Amygdala (tissue), 56 donors: ENCODE measurements at regions not wholly inside any gene's neighbourhood (a gene's known extent, or its start where the extent isn't known, plus 50 kb on each side); places are given as distances from the start of the nearest gene placed in this dataset.

Experiments
- DNase-seq, 56 donors: peaks; one replicate each; lab custom pipeline; 2025; lab: John Stamatoyannopoulos, UW

DNA sequence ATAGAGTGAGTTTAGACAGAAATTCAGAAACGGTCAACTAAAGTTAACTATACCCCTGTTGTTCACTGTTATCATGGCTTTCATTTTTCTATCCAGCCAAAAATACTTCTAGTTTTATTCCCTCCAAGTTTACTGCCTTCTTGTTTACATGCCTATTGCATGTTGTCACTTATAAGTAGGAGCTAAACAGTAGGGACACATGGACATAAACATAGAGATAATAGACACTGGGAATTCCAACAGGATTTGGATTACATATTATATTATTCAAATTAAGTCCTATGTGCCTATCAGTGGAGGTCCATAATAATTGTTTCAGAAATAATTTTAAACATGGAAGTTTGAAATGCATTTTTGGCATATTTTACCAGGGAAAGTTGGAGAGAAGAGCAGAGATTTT is 269.1 kb upstream of the ZNF717 start:
- no peak for DNase-seq

DNA sequence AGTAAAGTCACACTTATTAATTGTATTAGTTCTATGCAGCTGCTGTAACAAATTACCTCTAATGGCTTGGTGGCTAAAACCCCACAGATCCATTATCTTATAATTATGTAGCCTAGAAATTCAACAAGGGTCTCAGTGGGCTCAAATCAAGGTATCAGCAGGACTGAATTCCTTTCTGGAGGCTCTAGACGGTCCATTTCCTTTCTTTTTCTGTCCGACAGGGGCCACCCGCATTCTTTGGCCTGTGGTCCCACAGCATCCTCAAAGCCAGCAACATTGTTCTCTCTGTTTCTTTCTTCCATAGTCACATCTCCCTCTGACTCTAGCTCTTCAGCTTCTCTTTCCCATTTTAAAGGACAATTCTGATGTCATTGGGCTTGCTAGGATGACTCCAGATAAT is 276.3 kb upstream of the ZNF717 start:
- DNase-seq, result no peak

DNA sequence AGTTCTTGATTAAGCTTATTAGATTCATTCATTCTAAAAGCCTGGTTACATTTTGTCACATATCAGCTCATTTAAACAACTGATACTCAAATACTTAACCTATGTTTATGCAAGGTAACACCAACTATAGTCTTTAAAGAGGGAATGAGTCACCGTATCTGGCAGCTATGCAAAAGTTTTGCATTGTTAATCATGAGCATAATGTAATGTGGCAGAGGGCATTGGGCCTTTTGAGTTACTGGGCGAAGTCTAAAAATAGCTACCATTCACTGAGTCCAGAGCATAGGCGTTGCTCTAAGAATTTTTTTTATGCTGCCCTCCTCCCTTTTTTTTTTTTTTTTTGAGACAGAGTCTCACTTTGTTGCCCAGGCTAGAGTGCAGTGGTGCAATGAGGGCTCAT is 277.7 kb upstream of the ZNF717 start:
- DNase-seq, result no peak

DNA sequence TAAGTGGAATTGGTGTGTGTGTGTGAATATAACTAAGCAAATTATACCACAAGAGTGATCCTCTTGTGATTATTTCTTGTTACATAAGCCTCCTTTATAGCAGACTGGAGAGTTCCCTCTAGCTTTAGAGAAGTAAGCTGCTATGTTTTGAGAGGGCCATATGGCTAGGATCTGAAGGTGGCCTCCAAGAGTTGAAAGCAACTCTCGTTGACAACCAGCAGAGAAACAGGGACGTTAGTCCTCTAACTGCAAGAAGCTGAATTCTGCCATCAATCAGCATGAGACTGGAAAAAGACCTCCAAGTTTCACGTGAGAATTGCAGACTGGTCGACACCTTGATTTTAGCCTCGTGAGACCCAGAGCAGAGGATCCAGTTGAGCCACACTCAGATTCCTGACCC is 278.5 kb upstream of the ZNF717 start:
- no peak for DNase-seq

DNA sequence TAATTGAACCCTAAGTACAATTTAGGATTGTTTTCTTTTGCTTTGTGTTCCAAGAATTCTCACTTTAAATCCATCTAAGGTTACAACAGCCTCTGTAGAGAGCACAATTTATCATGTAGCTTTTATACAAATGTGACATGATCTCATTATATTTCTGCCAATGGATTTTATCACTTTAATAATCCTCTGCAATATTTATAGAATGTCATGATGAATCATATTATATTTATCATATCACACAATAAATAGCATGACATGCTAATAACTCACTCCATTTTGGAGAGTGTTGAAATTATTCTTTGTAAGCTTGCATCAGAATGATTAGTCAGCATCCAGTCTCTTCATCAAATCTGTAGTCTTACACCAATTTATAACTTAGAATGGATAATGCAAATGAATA is 280.6 kb upstream of the ZNF717 start:
- DNase-seq, result no peak

DNA sequence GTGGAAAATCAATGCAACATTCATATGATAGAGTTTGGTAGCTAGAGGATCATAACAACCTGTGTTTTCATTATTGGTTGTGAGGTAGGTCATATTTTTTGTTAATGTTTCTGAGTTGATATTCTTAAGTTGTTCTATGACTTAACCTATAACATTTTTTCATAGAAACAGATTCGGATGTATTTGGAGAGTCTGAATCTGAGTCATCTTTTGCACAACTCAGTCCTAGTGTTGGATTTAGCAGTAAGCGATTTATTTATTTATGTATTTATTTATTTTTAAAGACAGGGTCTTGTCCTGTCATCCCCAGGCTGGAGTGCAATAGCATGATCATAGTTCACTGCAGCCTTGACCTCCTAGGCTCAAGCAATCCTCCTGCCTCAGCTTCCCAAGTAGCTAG is 292.8 kb upstream of the ZNF717 start:
- DNase-seq, result no peak

DNA sequence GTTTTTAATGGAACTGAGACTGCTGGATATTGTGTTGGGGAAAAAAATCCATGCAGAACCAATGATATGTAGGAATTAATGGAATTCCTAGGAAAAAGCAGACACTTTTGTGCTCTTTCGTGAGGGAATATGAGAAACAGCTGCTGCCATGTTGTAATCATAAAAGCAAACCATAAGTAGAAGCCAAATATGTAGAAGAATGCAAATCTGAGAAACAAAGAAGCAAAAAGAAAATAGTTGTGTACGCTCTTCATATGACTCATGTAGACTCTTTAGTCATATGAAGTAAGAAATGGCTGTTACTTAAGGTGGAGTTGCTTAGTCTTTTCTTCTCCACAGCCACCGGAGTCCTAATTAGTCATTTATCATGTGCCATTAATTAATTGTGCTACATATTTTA is 298.6 kb upstream of the ZNF717 start:
- DNase-seq, result no peak

DNA sequence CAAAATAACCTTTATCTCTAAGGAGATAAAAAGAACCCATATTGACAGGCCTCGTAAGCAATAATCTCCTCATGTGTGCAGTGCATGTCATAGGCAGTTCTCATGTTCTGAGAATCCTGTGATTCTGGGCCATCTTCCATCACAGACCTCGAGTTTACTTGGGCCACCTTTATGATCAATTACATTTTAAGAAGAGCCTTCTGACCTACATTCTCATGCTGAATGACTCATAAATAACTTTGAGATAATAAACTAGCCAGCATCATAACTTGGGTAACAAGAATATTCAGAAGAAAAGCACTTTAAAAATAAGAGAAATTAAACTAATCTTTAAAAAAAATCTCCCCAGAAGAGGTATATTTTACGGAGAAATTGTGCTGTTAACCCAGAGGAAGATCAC is 310.7 kb upstream of the ZNF717 start:
- no peak for DNase-seq

DNA sequence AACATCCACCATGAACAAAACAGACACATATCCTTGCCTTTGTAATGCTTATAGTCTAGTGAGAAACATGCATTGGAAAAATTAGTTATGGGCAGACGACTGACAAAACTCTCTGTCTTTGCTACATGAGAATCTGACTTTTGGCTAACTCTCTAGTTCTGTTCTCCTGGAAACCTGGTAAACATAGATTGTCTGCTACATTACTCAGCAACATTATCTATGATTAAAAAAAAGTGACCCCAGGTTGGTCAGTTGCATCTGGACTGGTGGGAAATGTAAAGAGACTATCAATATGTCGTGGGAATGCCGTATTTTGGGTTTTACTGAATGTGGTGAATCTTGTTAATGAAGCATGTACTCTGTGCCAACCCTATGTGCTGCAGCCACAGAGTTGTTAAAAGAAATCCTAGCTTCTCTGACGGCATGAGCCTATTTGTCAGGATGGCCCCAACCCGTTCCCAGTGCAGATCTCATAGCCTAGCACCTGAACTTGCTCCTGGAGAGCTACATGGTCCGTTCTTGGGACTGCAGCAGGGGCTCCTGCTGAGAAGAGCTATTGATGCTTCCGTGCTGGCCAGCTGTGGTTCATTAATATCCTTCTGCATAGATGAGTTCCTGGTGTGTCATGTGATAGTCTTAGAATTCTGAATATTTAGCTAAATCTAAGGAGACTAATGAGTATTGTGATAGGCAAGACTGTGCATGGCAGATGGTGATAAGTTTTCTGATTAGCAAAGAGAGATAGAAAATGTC is 311.7 kb upstream of the ZNF717 start:
- peak in 1 of 56 donors; percentile 0 for DNase-seq

DNA sequence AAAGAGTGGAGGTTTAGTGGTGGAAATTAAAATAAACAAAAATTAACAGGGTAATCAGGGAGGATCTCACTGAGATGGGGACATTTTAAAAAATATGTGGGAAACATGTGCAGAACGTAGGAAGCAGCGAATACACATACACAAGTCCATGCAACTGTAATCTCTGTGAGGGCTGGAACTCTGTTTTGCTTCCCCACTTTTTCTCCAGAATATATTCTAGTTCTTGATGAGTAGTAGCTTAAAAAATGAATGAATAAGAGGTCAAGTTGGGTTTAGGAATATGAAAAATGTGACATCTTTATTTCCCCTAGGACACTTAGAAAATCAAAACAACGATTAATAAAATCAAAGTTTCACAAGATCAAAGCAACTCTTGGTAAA is 312.2 kb upstream of the ZNF717 start:
- DNase-seq, result no peak

DNA sequence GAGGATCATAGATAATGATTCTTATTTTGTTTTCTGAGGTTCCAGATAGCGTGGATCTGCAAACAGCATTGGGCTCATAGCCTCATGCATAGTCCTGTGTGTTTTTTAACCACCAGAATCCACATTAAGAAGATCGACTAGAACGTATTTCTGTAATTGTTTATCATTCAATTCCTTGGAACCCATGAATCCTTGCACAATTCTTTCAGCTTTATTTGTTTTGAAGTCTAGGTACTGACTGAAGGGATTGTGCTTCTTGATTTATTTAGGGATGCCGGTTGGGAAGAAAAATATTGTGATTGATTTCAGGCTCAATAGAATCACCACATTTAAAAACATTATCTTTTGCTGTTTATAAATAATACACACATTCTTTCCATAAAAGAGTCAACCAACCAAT is 314.6 kb upstream of the ZNF717 start:
- no peak for DNase-seq

DNA sequence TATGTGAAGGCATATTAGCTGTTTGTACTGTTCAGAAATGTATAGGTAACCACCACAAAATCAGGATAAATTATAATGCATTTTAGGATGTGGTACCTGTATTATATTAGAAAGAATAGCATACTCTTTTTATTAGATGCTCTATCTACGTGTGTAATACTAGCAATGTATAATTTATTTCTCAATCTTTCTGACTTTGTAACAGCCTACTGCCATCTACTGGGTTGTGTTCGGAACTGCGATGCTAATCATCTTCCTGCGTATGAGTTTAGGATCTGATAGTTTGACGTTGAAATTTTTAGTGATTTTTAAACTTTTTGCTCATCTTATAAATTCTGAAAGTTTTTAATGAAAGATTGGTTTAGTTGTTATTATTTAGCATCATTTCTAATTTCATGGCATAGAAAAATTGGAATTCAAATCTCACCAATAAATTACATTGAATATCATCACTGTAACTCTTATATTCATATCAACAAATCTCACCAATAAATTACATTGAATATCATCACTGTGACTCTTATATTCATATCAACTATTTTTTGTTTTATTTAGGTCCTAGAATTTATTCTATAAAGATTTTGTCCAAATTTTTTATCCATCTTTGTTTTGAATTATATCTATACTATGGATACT is 322.7 kb upstream of the ZNF717 start:
- peak in 6 of 56 donors; percentile 1 to 12 (median 6) for DNase-seq

DNA sequence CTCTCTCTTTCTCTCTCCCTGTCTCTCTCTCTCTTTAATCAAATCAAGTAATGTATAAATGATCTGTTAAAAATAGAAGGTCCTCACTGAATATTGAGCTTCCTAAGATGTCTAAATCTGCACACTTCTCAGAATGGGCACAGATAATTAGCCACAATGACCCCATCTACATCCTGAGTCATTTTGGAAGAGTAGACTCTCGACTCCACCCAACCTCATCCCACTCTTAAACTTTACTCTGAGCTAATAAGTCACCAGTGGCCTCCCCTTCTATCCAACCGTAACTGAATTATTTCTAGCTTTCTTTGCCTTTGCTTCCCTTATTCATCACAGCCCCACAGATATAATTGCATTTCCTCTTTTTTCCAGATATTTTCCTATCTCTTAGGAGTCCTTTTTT is 326.5 kb upstream of the ZNF717 start:
- no peak for DNase-seq

DNA sequence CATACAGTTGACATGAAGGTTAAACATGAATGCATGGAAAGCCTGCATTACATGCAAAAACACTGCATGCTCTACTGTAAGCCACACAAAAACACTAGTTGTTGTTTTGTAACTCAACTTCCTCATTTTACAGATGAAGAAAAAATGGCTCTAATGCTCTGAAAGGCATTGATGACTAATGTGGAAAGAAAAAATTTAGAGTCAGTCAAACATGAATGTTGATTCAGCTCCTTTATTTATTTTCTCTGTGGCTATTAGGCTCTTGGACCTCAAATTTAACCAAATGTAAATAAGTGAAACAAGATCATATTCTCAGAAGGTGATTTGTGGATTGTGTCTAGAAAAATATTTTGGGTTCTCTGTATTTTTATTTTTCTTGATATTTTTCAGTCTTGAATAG is 336.7 kb upstream of the ZNF717 start:
- no peak for DNase-seq

DNA sequence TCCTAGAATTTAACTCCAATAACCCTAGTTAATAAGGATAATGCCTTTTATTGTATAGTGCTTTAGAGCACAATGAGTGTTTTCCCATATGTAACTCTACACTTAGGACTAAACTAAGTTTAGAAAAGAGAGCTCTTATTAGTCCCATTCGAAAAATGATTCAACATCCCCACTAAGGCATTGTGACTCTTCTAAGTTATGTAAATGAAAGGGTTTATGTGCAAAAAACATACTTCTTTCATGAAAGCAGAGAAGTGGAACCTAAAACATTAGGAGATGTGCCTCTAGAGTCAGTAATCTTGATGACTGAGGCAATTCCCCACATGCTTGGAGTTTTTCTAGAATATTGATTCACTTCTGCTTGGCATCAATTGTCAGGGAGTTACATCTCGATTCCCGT is 344.1 kb upstream of the ZNF717 start:
- no peak for DNase-seq

DNA sequence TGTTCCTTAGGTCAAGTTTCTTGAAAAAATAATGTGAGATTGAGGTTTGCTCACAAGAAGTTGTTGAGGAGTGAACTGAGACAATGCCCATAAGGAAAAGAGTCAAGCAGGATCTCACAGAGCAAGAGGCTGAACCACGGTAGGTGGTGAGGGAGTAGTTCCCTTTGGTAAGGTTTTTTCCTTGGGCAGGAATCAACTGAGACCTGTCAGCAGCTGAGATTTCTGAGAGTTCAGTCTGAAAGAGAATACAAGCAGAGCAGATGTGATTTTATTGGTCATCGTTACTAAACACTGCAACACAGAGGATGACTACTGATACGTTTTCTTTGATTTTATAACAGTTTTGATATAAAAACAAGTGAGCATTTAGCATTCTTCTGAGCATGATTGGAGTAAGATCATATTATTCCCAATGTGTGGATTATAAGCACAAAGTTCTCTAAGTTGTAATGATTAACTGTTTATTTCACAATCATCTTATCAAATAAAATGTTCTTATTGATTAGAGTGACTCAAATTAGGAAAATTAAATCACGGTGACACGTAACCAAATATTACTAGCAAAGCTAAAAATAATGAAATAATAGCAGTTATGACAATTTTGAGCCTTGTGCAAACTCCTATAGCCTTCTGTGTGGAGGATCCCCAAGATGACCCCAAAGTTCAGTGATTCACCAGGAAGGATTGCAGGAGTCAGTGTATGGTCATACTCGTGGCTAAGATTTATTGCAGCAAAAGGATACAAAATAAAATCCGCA is 346.2 kb upstream of the ZNF717 start:
- DNase-seq, result no peak

DNA sequence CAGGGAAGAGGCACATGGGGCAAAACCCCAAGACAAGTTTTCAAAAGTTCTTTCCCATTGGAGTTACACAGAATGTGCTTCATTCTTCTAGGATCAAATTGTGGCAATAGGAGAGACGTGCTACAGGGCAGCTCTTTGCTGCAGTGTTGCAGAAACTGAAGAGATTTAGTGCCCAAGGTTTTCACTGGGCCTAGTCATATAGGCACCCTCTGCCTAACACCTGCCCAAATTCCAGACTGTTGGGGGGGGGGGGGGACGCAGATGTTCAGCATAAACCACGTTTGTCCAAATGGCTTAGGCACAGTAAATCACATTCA is 346.8 kb upstream of the ZNF717 start:
- no peak for DNase-seq

DNA sequence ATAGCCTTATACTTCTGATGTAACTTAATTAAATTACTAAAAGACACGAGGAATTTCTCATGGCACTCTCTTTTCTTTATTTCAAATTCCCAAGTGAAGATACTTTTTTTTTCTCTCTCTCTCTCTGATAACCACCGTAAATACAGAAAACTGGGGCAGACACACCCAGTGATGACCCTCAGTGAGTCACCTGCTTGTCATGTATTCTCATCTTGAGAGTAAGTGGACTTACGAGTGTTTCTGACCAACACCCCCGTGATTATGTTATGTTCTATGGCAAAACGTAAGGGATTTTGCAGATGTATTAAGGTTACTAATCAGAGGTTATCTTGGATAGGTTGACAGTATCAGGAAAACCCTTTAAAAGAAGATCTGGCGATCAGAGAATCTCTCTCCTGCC is 348.8 kb upstream of the ZNF717 start:
- no peak for DNase-seq

DNA sequence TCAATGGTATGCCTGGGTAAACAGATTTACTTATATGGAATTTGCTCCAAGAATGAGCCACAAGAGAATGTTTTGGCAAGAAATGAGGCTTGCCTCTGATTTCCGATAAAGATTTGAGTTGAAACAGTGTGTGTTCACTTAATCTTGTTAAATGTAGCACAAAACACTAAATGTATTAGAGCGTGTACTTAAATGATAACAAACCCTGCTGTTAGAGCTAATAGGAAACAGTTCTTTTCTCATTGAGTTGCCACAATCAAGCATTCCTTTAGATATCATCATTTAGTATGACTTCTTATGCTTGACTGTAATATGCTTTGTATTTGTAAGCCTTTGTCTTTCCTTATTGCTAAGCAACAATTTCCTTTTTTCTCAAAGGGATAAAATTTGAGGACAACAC is 353.6 kb upstream of the ZNF717 start:
- no peak for DNase-seq

DNA sequence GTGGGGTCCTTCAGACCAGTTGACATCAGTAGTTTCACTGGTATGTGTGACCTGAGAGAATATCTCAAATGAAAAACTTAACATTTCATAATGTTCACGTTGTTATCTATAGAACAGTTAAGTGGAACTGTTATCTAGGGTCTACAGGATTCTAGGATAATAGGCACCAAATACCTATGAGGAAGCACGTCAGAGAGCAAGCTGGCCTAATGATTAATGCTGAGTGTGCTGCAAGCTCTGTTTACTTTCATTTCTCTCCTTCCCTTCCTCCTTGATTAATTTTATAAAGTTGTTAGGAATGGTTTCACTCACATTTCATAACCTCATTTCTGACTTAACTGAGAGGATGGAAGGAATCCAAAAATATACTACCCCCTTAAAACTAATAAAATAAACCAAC is 362.5 kb upstream of the ZNF717 start:
- no peak for DNase-seq

DNA sequence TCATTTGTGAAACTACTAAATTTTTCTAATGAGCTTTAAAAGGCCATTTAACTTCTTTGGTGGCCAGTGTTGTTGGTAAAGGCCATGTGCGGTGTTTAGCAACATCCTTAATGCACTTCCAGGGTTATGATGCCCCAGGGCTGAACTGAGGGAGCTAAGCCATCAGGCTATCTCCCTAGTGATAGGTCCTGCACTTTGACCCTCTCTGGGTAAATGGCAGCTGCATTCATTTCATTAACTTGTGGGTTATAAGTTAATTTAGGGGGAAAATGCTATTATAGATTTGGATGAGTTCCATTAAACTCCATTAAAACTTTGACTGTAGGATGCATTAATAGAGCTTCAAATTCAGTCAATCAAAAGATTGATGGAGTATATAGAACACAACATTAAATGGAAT is 366.7 kb upstream of the ZNF717 start:
- DNase-seq, result no peak

DNA sequence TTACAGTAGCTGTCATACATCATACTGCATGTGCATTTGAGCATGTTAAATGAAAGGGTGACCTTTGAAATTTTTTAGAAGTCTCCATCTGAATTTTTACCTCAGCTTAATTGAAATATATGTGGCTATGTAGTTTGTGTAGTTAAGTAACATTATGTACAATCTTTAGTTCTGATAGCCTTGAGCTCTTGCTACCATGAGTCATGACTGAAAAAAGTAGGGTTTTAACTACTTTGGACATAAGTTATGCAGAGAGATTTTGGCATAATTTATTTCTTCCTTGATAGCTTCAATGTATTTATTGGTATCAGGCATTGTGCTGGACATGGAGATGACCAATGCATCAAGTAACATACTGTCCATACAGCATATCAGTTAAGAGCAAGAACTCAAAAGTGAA is 376.5 kb upstream of the ZNF717 start:
- no peak for DNase-seq
